ENCODE measurements at regions not wholly inside any gene's neighbourhood (a gene's known extent, or its start where the extent isn't known, plus 50 kb on each side); places are given as distances from the start of the nearest gene placed in this dataset.

- no peak for ATAC-seq
- H3K4me1 ChIP-seq (ENCODE audit: low read depth), result no peaks in the 10 kb centered on the region
- intact Hi-C loops (cut with DNase I, micrococcal nuclease), result no loop called here
- H3K36me3 ChIP-seq (ENCODE audit: low read depth), result no peaks in the 10 kb centered on the region
- no peak for TF ChIP-seq CTCF (IDR thresholded peaks at IDR 0.05)
- H3K4me3 ChIP-seq, result no peak overlapping the region
- H3K9me3 ChIP-seq, result no peaks in the 10 kb centered on the region
- no peak for DNase-seq
Observed at GRCh38 chr20:48480216-48480772, 347.5 kb downstream of the PREX1 start.

- no peak for TF ChIP-seq CTCF (IDR thresholded peaks at IDR 0.05)
- Histone ChIP-seq H3K4me1 (ENCODE audit: low read depth) (no peaks in the 10 kb centered on the region), H3K9me3 (no peaks in the 10 kb centered on the region), H3K36me3 (ENCODE audit: low read depth) (no peaks in the 10 kb centered on the region), H3K4me3 (no peak overlapping the region)
- intact Hi-C loops (cut with DNase I, micrococcal nuclease), result no loop called here
- no peak for ATAC-seq
- no peak for DNase-seq
Observed at GRCh38 chr20:48478806-48479585, 348.8 kb downstream of the PREX1 start.

GRCh38 chr20:48478370-48478769 is 349.4 kb downstream of the PREX1 start:
- Histone ChIP-seq H3K9me3 (no peaks in the 10 kb centered on the region), H3K36me3 (ENCODE audit: low read depth) (no peaks in the 10 kb centered on the region), H3K4me3 (no peak overlapping the region), H3K4me1 (ENCODE audit: low read depth) (no peaks in the 10 kb centered on the region)
- TF ChIP-seq CTCF (IDR thresholded peaks at IDR 0.05), result no peak
- intact Hi-C loops (cut with DNase I, micrococcal nuclease), result no loop called here
- ATAC-seq (no peak), DNase-seq (no peak)

GRCh38 chr20:48476854-48477253 is 350.9 kb downstream of the PREX1 start:
- TF ChIP-seq CTCF (IDR thresholded peaks at IDR 0.05), result no peak
- H3K36me3 ChIP-seq (ENCODE audit: low read depth), result no peaks in the 10 kb centered on the region
- H3K4me3 ChIP-seq, result no peak overlapping the region
- H3K4me1 ChIP-seq (ENCODE audit: low read depth), result no peaks in the 10 kb centered on the region
- DNase-seq (no peak), ATAC-seq (no peak)
- H3K9me3 ChIP-seq, result no peaks in the 10 kb centered on the region
- intact Hi-C loops (cut with DNase I, micrococcal nuclease), result no loop called here

GRCh38 chr20:48474022-48474421 is 353.8 kb downstream of the PREX1 start:
- Histone ChIP-seq H3K4me3 (no peak overlapping the region), H3K4me1 (ENCODE audit: low read depth) (no peaks in the 10 kb centered on the region), H3K9me3 (no peaks in the 10 kb centered on the region), H3K36me3 (ENCODE audit: low read depth) (no peaks in the 10 kb centered on the region)
- intact Hi-C loops (cut with DNase I, micrococcal nuclease), result no loop called here
- TF ChIP-seq CTCF (IDR thresholded peaks at IDR 0.05), result no peak
- DNase-seq, result no peak
- no peak for ATAC-seq
